Myocyte (in vitro differentiated cells): ENCODE measurements at regions not wholly inside any gene's neighbourhood (a gene's known extent, or its start where the extent isn't known, plus 50 kb on each side); places are given as distances from the start of the nearest gene placed in this dataset.
A peak's percentile ranks its signal among the peaks of the same experiment; 100 is the strongest.
"Not testable (repeated sequence)": the region's sequence is repeated elsewhere in the genome, so short reads cannot be mapped to it uniquely, and the experiment has no call there.

Experiments
- DNase-seq: peaks from one replicate; pipeline ENCODE4 v3.0.0-alpha.2; 2012; ENCODE audit warnings: low read depth

- DNase-seq = no peak
These were observed 69.3 kb downstream of the ISOC1 start for GRCh38 chr5:129163810-129164378.

- no peak for DNase-seq
These were observed 75.5 kb downstream of the ISOC1 start for GRCh38 chr5:129170050-129170449.

- no peak for DNase-seq
These were observed 76.8 kb downstream of the ISOC1 start for GRCh38 chr5:129171194-129171944.

- peak; percentile 5 for DNase-seq
These were observed 78.0 kb downstream of the ISOC1 start for GRCh38 chr5:129172580-129172979.

GRCh38 chr5:129173771-129174170 is 79.2 kb downstream of the ISOC1 start:
- no peak for DNase-seq

GRCh38 chr5:129174480-129174879 is 79.9 kb downstream of the ISOC1 start:
- DNase-seq = no peak

- no peak for DNase-seq
These were observed 82.9 kb downstream of the ISOC1 start for GRCh38 chr5:129177451-129177850.

GRCh38 chr5:129199308-129199707 is 104.8 kb downstream of the ISOC1 start:
- no peak for DNase-seq

GRCh38 chr5:129204525-129204924 is 110.0 kb downstream of the ISOC1 start:
- DNase-seq = no peak

GRCh38 chr5:129216001-129216400 is 121.5 kb downstream of the ISOC1 start:
- DNase-seq = no peak

- DNase-seq = no peak
These were observed 122.6 kb downstream of the ISOC1 start for GRCh38 chr5:129217179-129217578.

GRCh38 chr5:129223178-129223577 is 128.6 kb downstream of the ISOC1 start:
- DNase-seq = no peak

GRCh38 chr5:129228577-129228976 is 134.0 kb downstream of the ISOC1 start:
- DNase-seq = no peak

- DNase-seq = no peak
These were observed 147.2 kb downstream of the ISOC1 start for GRCh38 chr5:129241755-129242154.

GRCh38 chr5:129243039-129243438 is 148.5 kb downstream of the ISOC1 start:
- DNase-seq = no peak

GRCh38 chr5:129244478-129244877 is 149.9 kb downstream of the ISOC1 start:
- DNase-seq = no peak

GRCh38 chr5:129245489-129245888 is 150.9 kb downstream of the ISOC1 start:
- DNase-seq = no peak

GRCh38 chr5:129246088-129246487 is 151.5 kb downstream of the ISOC1 start:
- no peak for DNase-seq

GRCh38 chr5:129249886-129250285 is 155.3 kb downstream of the ISOC1 start:
- no peak for DNase-seq

- no peak for DNase-seq
These were observed 176.8 kb downstream of the ISOC1 start for GRCh38 chr5:129271308-129271707.

GRCh38 chr5:129284010-129284409 is 176.1 kb upstream of the ADAMTS19 start:
- DNase-seq = no peak

GRCh38 chr5:129294216-129294615 is 165.9 kb upstream of the ADAMTS19 start:
- not testable (repeated sequence) for DNase-seq

GRCh38 chr5:129306725-129307124 is 153.4 kb upstream of the ADAMTS19 start:
- DNase-seq = no peak
